Cardiac septum (tissue), 1 donor: ENCODE measurements at regions not wholly inside any gene's neighbourhood (a gene's known extent, or its start where the extent isn't known, plus 50 kb on each side); places are given as distances from the start of the nearest gene placed in this dataset.

Experiments used
- DNase-seq: peaks from one replicate; pipeline ENCODE4 v3.0.0-alpha.2; 2020; ENCODE audit warnings: low spot score
- intact Hi-C: fragments of 100-400 bp; cut with DNase I; formaldehyde crosslinking; loops from one replicate; pipeline ENCODE4 v1.14.0; 2022
- donor health status: DM: no; HTN: no; CAD: no.

GRCh38 chr1:177600936-177601335 lies 368.9 kb downstream of the SEC16B start:
- intact Hi-C loops, result no loop called here
- no peak for DNase-seq

DNA sequence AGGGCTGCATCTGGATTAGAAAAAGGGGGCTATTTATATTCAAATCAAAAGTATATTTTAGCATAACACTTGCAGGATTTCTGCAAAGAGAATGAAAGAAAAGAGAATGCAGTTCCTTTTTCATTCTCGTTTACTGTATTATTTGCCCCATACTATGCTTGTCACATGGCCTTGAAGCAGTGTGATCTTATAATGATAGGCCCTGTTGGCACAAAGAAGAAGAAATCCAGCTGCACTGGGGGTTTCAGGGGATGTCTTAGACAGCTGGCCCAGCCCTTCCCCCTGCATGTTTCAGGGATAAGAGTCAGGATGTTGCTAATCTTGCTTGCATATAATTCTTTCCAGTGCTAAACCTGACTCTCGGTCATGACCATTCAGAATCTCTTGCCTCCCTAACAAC lies 369.5 kb downstream of the SEC16B start:
- intact Hi-C loops, result no loop called here
- DNase-seq, result no peak

- intact Hi-C loops, result no loop called here
- no peak for DNase-seq
These were observed 372.5 kb downstream of the SEC16B start for GRCh38 chr1:177597393-177597792.

DNA sequence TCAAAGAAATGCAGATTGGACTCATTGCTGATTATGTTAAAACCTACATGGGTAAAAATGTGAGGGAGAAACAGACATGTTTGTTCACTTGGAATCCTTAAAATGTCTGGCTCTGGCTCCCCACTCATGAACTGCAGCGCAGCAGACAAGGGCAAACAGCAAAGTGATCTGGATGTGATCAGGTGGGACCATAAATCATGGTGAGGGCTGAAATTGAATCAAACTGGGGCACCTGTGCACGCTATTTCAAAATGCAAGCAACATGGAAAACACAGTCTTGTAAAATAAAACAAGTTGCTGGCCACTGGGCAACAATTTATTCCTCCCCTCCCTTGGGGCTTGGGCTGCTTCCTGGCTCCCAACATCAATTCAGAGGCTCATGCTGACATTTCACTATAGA lies 373.4 kb downstream of the SEC16B start:
- intact Hi-C loops, result no loop called here
- DNase-seq, result no peak

GRCh38 chr1:177593105-177593504 lies 376.8 kb downstream of the SEC16B start:
- intact Hi-C loops, result no loop called here
- DNase-seq, result no peak

GRCh38 chr1:177592624-177593023 lies 377.2 kb downstream of the SEC16B start:
- intact Hi-C loops, result no loop called here

DNA sequence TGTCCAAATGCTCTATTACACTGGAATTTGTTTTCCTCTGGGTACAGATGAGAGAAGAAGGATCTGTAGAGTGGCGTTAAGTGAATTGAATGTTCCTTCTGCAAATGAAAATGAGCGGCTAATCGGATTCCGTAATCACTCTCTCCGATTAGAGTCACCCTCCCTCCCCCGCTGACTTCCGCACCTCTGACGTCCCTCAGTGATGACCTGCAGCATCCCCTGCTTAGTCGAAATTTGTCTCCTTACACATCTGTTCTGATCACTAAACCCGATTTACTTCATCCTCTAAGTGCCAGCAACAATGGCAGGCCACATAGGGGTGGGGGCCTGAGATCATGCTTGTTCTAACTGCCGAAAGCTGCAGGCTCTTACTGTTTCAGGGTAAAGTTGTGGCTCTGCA lies 378.7 kb downstream of the SEC16B start:
- intact Hi-C loops, result no loop called here
- DNase-seq, result no peak

More at GRCh38 chr1:177592624-177593023, 377.2 kb downstream of the SEC16B start:
- DNase-seq, result no peak

GRCh38 chr1:177589166-177589565 lies 380.7 kb downstream of the SEC16B start:
- intact Hi-C loops, result no loop called here
- no peak for DNase-seq

- DNase-seq, result no peak
- intact Hi-C loops, result no loop called here
These were observed 383.4 kb downstream of the SEC16B start for GRCh38 chr1:177586429-177586828.

DNA sequence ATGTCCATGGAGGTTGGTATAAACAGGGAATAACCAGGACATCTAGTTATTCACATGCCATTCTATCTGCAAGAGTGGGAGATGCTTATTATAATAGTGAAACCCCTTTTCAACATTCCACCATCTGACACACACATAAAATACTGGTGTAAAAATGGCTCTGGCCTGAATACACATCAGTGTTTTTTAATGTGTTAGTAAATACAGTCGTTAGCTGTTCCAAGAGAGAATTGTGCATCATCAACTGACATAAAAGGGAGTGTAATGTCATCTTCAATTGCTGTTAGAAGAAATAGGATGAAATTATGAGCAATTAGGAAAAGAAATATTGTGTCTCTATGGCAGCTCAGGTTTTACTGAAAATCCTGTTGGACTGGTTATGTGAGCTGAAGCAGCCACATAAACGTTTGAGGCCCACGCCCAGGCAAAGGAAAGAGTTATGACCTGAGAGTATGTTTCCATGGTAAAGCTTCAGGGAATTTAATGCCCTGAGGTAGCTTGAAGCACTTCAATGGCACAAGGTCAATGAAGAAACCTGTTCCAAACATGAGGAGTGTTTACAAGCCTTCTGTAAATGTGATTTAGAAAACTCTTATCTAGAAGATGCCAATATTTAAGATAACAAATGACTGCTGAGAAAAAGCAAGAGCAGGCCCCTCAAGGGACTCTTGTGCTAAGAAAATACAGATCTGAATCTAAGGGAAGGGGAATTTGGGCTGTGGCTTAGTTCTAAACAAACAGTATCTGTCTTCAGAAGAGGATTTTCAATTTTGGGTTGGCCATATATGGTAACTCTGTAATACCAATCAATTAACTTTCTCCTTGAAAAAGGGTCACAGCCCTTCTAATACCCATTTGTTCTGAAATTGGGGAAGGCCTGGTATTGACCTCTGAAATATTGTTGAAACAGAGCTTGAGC lies 384.3 kb downstream of the SEC16B start:
- no peak for DNase-seq
- intact Hi-C loops, result no loop called here

DNA sequence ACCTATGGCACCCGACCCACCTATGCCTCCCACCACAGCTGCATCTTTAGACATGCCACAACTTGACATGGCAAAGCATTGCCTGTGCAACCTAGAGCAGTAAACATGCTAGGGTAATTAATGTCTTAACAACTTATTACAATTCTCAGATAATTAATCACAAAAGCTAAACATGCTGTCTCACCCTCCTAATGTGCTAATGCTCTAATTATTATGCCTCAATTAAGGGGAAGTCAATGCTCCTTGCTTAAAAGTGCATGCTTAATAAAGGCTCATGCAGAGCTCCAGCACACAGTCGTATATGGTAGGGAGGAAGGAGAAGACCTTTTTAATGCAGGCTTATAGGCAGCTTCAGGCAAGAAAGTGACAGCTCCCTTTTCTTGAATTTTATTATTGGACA lies 396.0 kb downstream of the SEC16B start:
- DNase-seq, result no peak
- intact Hi-C loops, result no loop called here

- intact Hi-C loops, result no loop called here
- DNase-seq, result no peak
These were observed 398.3 kb downstream of the SEC16B start for GRCh38 chr1:177571485-177572076.

- intact Hi-C loops, result no loop called here
- DNase-seq, result no peak
These were observed 398.8 kb downstream of the SEC16B start for GRCh38 chr1:177571076-177571475.

DNA sequence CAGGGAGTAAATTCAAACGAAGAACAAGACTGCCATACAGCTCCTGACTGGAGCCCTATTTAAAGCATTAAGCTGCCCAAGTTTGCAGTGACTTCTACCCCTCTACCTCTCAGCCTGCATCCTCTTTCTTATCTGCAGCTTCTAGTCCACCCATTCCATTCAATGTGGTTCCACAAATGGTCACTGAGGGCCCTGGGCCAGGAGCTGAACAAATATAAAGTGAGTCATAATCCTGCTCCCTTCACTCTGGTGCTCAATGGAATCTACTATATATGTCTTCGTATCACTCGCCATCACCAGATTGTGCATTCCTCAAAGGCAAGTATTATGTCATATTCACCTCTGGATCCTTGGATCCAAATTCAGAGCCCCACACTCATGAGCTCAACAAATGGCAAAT lies 398.7 kb downstream of the BRINP2 start:
- DNase-seq, result no peak
- intact Hi-C loops, result no loop called here

- intact Hi-C loops, result no loop called here
- no peak for DNase-seq
These were observed 397.9 kb downstream of the BRINP2 start for GRCh38 chr1:177568622-177569021.

DNA sequence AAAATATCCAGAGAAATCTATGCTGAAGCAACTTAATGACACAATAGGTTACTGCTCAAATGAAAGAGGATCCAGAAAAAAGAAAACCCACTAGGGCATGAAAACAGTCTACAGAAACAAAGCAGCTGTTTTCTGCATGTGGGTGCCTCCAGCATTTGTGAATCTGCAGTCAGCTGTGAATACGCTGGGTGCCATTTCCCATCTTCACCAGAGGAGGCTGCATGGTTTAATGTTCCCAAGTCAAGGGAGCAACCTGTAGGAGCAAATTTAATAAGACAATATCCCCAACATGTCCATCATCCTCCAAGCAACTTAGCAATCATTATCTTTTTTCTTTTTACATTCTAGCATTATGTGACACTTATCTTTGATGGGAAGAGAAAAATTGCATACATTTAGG lies 396.6 kb downstream of the BRINP2 start:
- DNase-seq, result no peak
- intact Hi-C loops, result no loop called here

DNA sequence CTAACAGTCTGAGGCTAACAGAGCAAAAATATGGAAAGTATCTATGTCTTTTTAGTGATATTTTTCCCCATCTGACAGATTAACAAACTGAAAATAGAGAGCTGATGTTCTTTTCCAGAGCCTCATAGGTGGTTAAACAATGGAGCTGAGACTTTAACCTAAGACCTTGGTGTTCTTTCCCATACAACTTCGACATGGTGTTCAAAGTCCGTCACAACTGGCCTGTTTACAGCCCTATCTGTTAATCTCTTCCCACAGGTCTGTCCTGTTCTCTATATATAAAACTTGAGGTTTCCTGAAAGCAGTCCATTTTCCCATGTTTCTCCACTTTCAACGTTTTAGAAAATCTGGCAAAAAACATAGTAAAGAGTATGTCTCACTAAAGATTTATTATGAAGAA lies 395.7 kb downstream of the BRINP2 start:
- intact Hi-C loops, result no loop called here
- no peak for DNase-seq

DNA sequence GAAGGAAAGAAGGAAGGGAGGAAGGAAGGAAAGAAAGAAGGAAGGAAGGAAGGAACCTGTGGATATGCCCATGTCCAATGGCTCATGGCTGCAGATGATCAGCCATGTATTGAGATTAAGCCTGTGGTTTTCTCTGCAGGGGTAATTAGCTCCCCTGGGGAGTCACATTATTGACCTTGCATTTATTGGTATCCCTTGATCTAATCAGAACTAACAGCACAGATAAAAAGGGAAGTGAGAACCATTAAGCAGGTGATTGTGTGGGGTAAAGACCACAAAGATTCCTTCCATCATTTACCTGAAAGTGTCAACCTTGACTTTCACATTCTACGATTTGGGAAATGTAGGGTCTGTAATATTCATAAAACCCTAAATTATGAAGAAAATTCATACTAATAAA lies 390.7 kb downstream of the BRINP2 start:
- DNase-seq, result no peak
- intact Hi-C loops, result no loop called here

DNA sequence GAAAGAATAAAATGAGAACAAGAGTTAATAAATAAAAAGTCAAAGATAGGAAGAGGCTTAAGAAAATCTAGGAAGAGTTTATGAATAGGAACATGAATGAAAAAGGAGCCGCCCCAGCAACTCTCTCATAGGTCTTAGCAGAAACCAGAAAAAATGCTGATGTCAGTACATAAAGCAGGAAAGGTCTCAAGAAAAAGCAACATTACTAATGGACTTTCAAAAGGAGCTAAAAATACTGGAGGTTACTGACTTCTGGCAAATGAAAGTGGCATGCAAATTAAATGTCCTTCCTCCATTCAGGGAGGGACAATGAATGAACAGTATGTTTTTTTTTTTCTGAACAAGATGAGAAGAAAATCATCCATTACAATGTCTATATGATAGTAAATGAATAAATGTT lies 387.6 kb downstream of the BRINP2 start:
- no peak for DNase-seq
- intact Hi-C loops, result no loop called here

GRCh38 chr1:177556163-177556562 lies 385.4 kb downstream of the BRINP2 start:
- DNase-seq, result no peak
- intact Hi-C loops, result no loop called here

DNA sequence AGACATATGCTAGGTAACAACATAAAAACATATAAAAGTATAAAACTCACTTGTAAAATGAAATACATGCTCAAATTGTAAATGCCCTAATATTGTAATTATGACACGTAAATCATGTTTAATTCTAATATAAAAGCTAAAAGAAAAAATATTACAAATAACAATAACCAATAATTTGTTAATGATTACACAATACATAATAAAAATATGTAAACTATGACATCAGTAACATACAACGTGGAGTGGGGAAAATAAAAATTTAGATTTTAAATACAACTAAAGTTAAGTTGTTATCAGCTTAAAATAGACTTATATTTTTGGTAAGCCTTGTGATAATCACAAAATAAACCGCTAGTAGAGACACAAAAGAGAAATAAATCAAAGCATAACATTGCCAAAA lies 376.4 kb downstream of the BRINP2 start:
- DNase-seq, result no peak
- intact Hi-C loops, result no loop called here
